IgD-negative memory B cell (primary cell): ENCODE measurements at regions not wholly inside any gene's neighbourhood (a gene's known extent, or its start where the extent isn't known, plus 50 kb on each side); places are given as distances from the start of the nearest gene placed in this dataset.

Experiments used
- H3K27ac Mint-ChIP-seq, 3 donors: one replicate each; pipeline ENCODE4 v1.8.0; 2020 to 2022; ENCODE audit warnings: mild to moderate bottlenecking in 3 of 3, mixed read lengths in 3 of 3, moderate library complexity in 1 of 3
- H3K27me3 Mint-ChIP-seq: one replicate; pipeline ENCODE4 v1.8.0; 2021; ENCODE audit warnings: mixed read lengths
- H3K36me3 Mint-ChIP-seq: one replicate; pipeline ENCODE4 v1.8.0; 2020; ENCODE audit warnings: mild to moderate bottlenecking, mixed read lengths
- H3K4me1 Mint-ChIP-seq, 3 donors: one replicate each; pipeline ENCODE4 v1.8.0; 2020 to 2022; ENCODE audit warnings: mixed read lengths in 3 of 3, mild to moderate bottlenecking in 1 of 3
- H3K4me3 Mint-ChIP-seq, 4 donors: one replicate each; pipeline ENCODE4 v1.8.0; 2020 to 2022; ENCODE audit warnings: mild to moderate bottlenecking in 4 of 4, mixed read lengths in 4 of 4, moderate library complexity in 3 of 4
- H3K9me3 Mint-ChIP-seq, 3 donors: one replicate each; pipeline ENCODE4 v1.8.0; 2020 to 2021; ENCODE audit warnings: mixed read lengths in 3 of 3, mild to moderate bottlenecking in 1 of 3

GRCh38 chr6:21536280-21536766 lies 57.2 kb upstream of the SOX4 start:
- Mint-ChIP-seq H3K27me3 (peaks cover 2% of the 10 kb centered on the region), H3K4me1 (no peaks in the 10 kb centered on the region), H3K27ac (no peak overlapping the region), H3K4me3 (no peak overlapping the region), H3K9me3 (peaks cover 0 to 6% (median 0%) of the 10 kb centered on the region in 3 donors), H3K36me3 (no peaks in the 10 kb centered on the region)

GRCh38 chr6:21537637-21538036 lies 55.9 kb upstream of the SOX4 start:
- H3K36me3 Mint-ChIP-seq: no peaks in the 10 kb centered on the region
- H3K27ac Mint-ChIP-seq: no peak overlapping the region
- H3K4me3 Mint-ChIP-seq: no peak overlapping the region
- peaks cover 3% of the 10 kb centered on the region for H3K27me3 Mint-ChIP-seq
- no peaks in the 10 kb centered on the region for H3K4me1 Mint-ChIP-seq
- peaks cover 0 to 7% (median 2%) of the 10 kb centered on the region in 3 donors for H3K9me3 Mint-ChIP-seq

DNA sequence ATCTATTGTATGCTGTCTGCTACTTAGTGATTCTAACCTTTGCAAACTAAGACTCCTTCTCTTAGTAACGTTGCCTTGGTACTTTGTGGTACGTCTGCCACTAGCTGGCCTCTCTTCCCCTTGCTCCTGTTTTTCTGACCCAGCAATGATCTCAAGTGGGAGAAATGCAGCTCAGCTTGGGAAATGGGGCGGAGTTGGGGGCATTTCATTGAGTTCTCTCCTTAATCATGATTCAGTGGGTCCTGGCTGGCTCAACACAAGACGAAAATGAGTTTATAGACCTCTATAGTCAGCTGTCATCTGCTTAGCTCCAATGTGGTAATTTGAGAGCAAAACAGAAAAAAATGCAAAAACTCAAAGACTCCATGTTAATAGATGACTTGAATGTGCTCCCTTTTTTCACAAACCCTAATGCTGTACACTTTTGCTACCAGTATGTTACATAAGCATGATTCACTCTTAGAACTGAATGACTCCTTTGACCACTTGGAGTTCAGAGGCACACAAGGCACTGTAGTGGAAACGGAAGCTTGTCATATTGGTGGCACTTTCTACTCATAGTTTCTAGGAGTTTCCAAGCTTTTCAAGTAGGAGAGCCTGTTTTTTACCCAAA lies 55.3 kb upstream of the SOX4 start:
- H3K27ac Mint-ChIP-seq: no peak overlapping the region
- H3K4me3 Mint-ChIP-seq: no peak overlapping the region
- H3K9me3 Mint-ChIP-seq: peaks cover 2 to 7% (median 4%) of the 10 kb centered on the region in 3 donors

GRCh38 chr6:21539621-21540100 lies 53.9 kb upstream of the SOX4 start:
- Mint-ChIP-seq H3K4me1 (no peaks in the 10 kb centered on the region), H3K27me3 (peaks cover 3% of the 10 kb centered on the region), H3K36me3 (no peaks in the 10 kb centered on the region), H3K9me3 (peaks cover 2 to 7% (median 4%) of the 10 kb centered on the region in 3 donors), H3K27ac (no peak overlapping the region), H3K4me3 (no peak overlapping the region)

More for the DNA sequence above, 55.3 kb upstream of the SOX4 start:
- Mint-ChIP-seq H3K27me3 (peaks cover 3% of the 10 kb centered on the region), H3K36me3 (no peaks in the 10 kb centered on the region), H3K4me1 (no peaks in the 10 kb centered on the region)
